Astrocyte (in vitro differentiated cells and primary cell): ENCODE measurements at regions not wholly inside any gene's neighbourhood (a gene's known extent, or its start where the extent isn't known, plus 50 kb on each side); places are given as distances from the start of the nearest gene placed in this dataset.

ENCODE experiments used
- CTCF ChIP-seq: IDR thresholded peaks from 2 replicates; pipeline ENCODE4 v1.5.1; 2011; ENCODE audit warnings: low read depth, mild to moderate bottlenecking, inconsistent platforms, low read length, moderate library complexity; ENCODE audit not compliant: insufficient read depth
- EZH2 ChIP-seq: IDR thresholded peaks from 2 replicates; pipeline ENCODE4 v1.6.1; 2012; ENCODE audit warnings: mild to moderate bottlenecking, low read length, inconsistent platforms; ENCODE audit not compliant: insufficient read depth

- TF ChIP-seq CTCF (no peak), EZH2 (no peak)
Measured at GRCh38 chrX:46039526-46039925, 505.7 kb downstream of the ZNF674 start.
